Esophagus squamous epithelium (tissue), 4 donors: ENCODE measurements at regions not wholly inside any gene's neighbourhood (a gene's known extent, or its start where the extent isn't known, plus 50 kb on each side); places are given as distances from the start of the nearest gene placed in this dataset.

ENCODE experiments used
- POLR2A ChIP-seq, 4 donors: fragments of 450-650 bp; IDR thresholded peaks; one replicate each; pipeline ENCODE4 v1.6.1; 2017; ENCODE audit warnings: antibody characterized with exemption in 4 of 4, mild to moderate bottlenecking in 4 of 4, moderate library complexity in 3 of 4
- TF ChIP-seq, protein P1 (sequence below), 6 experiments: fragments of 450-650 bp in 4 of 6; fragments of 200-600 bp in 2 of 6; sonication (generic) in 2 of 6; IDR thresholded peaks; one replicate each; pipeline ENCODE4 v1.5.1; 2016 to 2019; ENCODE audit warnings: antibody characterized with exemption in 6 of 6, mild to moderate bottlenecking in 4 of 6, moderate library complexity in 4 of 6

DNA sequence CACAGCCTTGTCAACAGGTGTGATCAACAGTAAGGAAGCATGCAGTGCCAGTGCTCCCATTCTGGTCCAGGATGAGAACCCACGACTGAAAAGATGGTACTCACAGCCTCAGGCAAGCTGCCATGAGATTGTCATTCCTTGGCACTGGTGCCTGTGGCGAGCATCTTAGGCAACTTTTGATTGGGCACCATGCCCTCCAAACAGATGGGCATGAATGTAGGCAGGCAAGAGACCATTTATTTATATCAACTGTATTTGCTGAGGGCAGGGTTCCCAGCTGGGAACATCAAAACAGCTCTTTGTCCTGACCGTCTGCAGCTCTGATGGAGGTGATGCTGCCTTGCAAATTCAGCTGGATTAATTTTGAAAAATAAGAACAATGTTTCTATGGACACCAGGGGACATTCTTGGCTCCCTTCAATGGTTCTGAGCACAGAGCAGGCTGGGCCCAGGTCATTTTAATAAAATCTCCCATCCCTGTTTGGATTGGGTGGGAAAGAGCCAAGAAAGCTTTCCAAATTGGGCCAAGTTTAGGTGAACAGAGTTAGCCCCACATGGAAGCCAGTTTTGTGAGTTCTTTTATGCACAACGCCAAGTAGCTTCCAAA is 522.5 kb downstream of the RMST start:
- TF ChIP-seq, protein P1, sequence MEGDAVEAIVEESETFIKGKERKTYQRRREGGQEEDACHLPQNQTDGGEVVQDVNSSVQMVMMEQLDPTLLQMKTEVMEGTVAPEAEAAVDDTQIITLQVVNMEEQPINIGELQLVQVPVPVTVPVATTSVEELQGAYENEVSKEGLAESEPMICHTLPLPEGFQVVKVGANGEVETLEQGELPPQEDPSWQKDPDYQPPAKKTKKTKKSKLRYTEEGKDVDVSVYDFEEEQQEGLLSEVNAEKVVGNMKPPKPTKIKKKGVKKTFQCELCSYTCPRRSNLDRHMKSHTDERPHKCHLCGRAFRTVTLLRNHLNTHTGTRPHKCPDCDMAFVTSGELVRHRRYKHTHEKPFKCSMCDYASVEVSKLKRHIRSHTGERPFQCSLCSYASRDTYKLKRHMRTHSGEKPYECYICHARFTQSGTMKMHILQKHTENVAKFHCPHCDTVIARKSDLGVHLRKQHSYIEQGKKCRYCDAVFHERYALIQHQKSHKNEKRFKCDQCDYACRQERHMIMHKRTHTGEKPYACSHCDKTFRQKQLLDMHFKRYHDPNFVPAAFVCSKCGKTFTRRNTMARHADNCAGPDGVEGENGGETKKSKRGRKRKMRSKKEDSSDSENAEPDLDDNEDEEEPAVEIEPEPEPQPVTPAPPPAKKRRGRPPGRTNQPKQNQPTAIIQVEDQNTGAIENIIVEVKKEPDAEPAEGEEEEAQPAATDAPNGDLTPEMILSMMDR (IDR thresholded peaks at IDR 0.05), result no peak
- TF ChIP-seq POLR2A (IDR thresholded peaks at IDR 0.05), result no peak
